HCT116 (cell line): ENCODE measurements at regions not wholly inside any gene's neighbourhood (a gene's known extent, or its start where the extent isn't known, plus 50 kb on each side); places are given as distances from the start of the nearest gene placed in this dataset.

ENCODE experiments used
- ATAC-seq: fragments of 200-7000 bp; cut with Tn5 transposase; 2 replicates; pipeline ENCODE4 v1.9.1; 2020; ENCODE audit warnings: mild to moderate bottlenecking, moderate library complexity
- BruUV-seq: library from RNA; stranded (reverse); fragments of 400-500 nt; replicated peaks from 2 replicates; lab custom pipeline; 2021; lab: Mats Ljungman, UMichigan
- CTCF ChIA-PET: fragments of 300-600 bp; sonication (Branson Sonifier 250); formaldehyde crosslinking; loops from one replicate; lab custom pipeline; 2021; ENCODE audit warnings: antibody characterized with exemption; lab: Charles Lee
- POLR2A ChIA-PET: fragments of 300-600, 350-600 bp; sonication (Branson Sonifier 250); formaldehyde crosslinking; loops from one replicate; lab custom pipeline; 2021; ENCODE audit warnings: antibody characterized with exemption; lab: Charles Lee
- RAD21 ChIA-PET, 2 experiments: fragments of 300-600 bp; sonication (Branson Sonifier 250); formaldehyde crosslinking; loops; one replicate each; lab custom pipeline; 2023; ENCODE audit warnings: low total read pairs in 2 of 2; ENCODE audit not compliant: uncharacterized antibody in 2 of 2, unreplicated experiment in 2 of 2, low non-redundant PET in 1 of 2; lab: Charles Lee
- DNase-seq: peaks from one replicate; pipeline ENCODE4 v3.0.0-alpha.2; 2010; ENCODE audit warnings: low read depth, low spot score
- H2AFZ ChIP-seq: fragments of 200-600 bp; shearing (Covaris generic), sonication (generic); 2 replicates; pipeline ENCODE4 v1.6.1; 2017; ENCODE audit warnings: low read depth, mixed run types, mixed read lengths, antibody characterized with exemption, low read length; ENCODE audit not compliant: poor library complexity, severe bottlenecking
- H3K27ac ChIP-seq: 2 replicates; pipeline ENCODE4 v1.5.1; 2012; ENCODE audit warnings: low read depth, low read length
- H3K27me3 ChIP-seq: fragments of 200-600 bp; sonication (generic); 2 replicates; pipeline ENCODE4 v1.6.1; 2016; ENCODE audit warnings: mixed run types, low read length, mixed read lengths; ENCODE audit not compliant: insufficient read depth
- H3K36me3 ChIP-seq, 2 experiments: fragments of 200-500 bp in 1 of 2; fragments of 200-600 bp in 1 of 2; sonication (Bioruptor generic) in 1 of 2; sonication (generic) in 1 of 2; 2 replicates each; pipeline versions ENCODE4 v1.5.1 to v1.6.1; 2014 to 2016; ENCODE audit warnings: low read length in 2 of 2, inconsistent platforms in 1 of 2, mixed read lengths in 1 of 2, mixed run types in 1 of 2; ENCODE audit not compliant: insufficient read depth in 2 of 2, control insufficient read depth in 1 of 2
- H3K4me1 ChIP-seq, 2 experiments: fragments of 200-600 bp in 1 of 2; sonication (generic) in 1 of 2; 2 replicates each; pipeline versions ENCODE4 v1.5.1 to v1.6.1; 2012 to 2017; ENCODE audit warnings: low read length in 2 of 2, inconsistent platforms in 1 of 2, mild to moderate bottlenecking in 1 of 2, mixed read lengths in 1 of 2, mixed run types in 1 of 2, moderate library complexity in 1 of 2; ENCODE audit not compliant: insufficient read depth in 2 of 2, control insufficient read depth in 1 of 2
- H3K4me2 ChIP-seq: fragments of 200-600 bp; sonication (generic); 2 replicates; pipeline ENCODE4 v1.6.1; 2017; ENCODE audit warnings: mixed run types, low read length, mixed read lengths
- H3K4me3 ChIP-seq, 2 experiments: fragments of 200-600 bp in 1 of 2; sonication (generic) in 1 of 2; replicated peaks in 1 of 2; 2 replicates each; pipeline ENCODE4 v1.5.1; 2011 to 2016; ENCODE audit warnings: low read length in 2 of 2, control low read depth in 1 of 2, low read depth in 1 of 2, mild to moderate bottlenecking in 1 of 2, mixed read lengths in 1 of 2, mixed run types in 1 of 2
- H3K79me2 ChIP-seq: fragments of 200-600 bp; sonication (generic); 2 replicates; pipeline ENCODE4 v1.6.1; 2017; ENCODE audit warnings: mild to moderate bottlenecking, mixed run types, low read length, moderate library complexity, mixed read lengths; ENCODE audit not compliant: insufficient read depth
- H3K9ac ChIP-seq: fragments of 200-600 bp; sonication (generic); 2 replicates; pipeline ENCODE4 v1.6.1; 2016; ENCODE audit warnings: low read length, mixed read lengths
- H3K9me2 ChIP-seq: fragments of 200-600 bp; sonication (generic), shearing (Covaris generic); 2 replicates; pipeline ENCODE4 v1.6.1; 2017; ENCODE audit warnings: mixed run types, mild to moderate bottlenecking, moderate library complexity; ENCODE audit not compliant: insufficient read depth
- H3K9me3 ChIP-seq, 2 experiments: fragments of 200-500 bp in 1 of 2; fragments of 200-600 bp in 1 of 2; sonication (Bioruptor generic) in 1 of 2; sonication (generic) in 1 of 2; 2 replicates each; pipeline ENCODE4 v1.6.1; 2014 to 2017; ENCODE audit warnings: low read length in 2 of 2, mixed read lengths in 2 of 2, inconsistent platforms in 1 of 2, low read depth in 1 of 2, mild to moderate bottlenecking in 1 of 2, mixed run types in 1 of 2, moderate library complexity in 1 of 2; ENCODE audit not compliant: control insufficient read depth in 1 of 2, insufficient read depth in 1 of 2
- H4K20me1 ChIP-seq: fragments of 200-600 bp; sonication (generic), shearing (Covaris generic); 2 replicates; pipeline ENCODE4 v1.6.1; 2017; ENCODE audit warnings: mixed run types, mild to moderate bottlenecking, moderate library complexity; ENCODE audit not compliant: insufficient read depth
- ATF3 ChIP-seq: IDR thresholded peaks from 2 replicates; pipeline ENCODE4 v1.6.1; 2012
- CEBPB ChIP-seq: IDR thresholded peaks from 2 replicates; pipeline ENCODE4 v1.6.1; 2012; ENCODE audit warnings: low read depth
- CTCF ChIP-seq, 3 experiments: fragments of 200-600 bp in 1 of 3; sonication (generic) in 1 of 3; IDR thresholded peaks in 2 of 3; conservative IDR thresholded peaks in 1 of 3; 2 replicates each; pipeline ENCODE4 v1.5.1; 2012 to 2017; ENCODE audit warnings: low read depth in 2 of 3, low read length in 2 of 3, antibody characterized with exemption in 1 of 3, borderline replicate concordance in 1 of 3, control low read depth in 1 of 3, mild to moderate bottlenecking in 1 of 3, mixed read lengths in 1 of 3, mixed run types in 1 of 3, moderate library complexity in 1 of 3; ENCODE audit not compliant: insufficient read depth in 1 of 3
- EGR1 ChIP-seq: IDR thresholded peaks from 2 replicates; pipeline ENCODE4 v1.6.1; 2012; ENCODE audit warnings: low read depth
- ELF1 ChIP-seq: IDR thresholded peaks from 2 replicates; pipeline ENCODE4 v1.6.1; 2012; ENCODE audit warnings: low read depth, borderline replicate concordance
- EZH2 ChIP-seq: fragments of 200-600 bp; sonication (generic); IDR thresholded peaks from 2 replicates; pipeline ENCODE4 v1.6.1; 2017; ENCODE audit warnings: antibody characterized with exemption, mixed run types
- EZH2phosphoT487 ChIP-seq: fragments of 200-600 bp; IDR thresholded peaks from 2 replicates; pipeline ENCODE4 v1.6.1; 2018; ENCODE audit warnings: antibody characterized with exemption, borderline replicate concordance
- JUND ChIP-seq: IDR thresholded peaks from 2 replicates; pipeline ENCODE4 v1.6.1; 2012
- MAX ChIP-seq: IDR thresholded peaks from 2 replicates; pipeline ENCODE4 v1.6.1; 2012
- POLR2AphosphoS5 ChIP-seq: IDR thresholded peaks from 2 replicates; pipeline ENCODE4 v1.6.1; 2011; ENCODE audit warnings: mild to moderate bottlenecking, low read depth, low read length, moderate library complexity
- RAD21 ChIP-seq: IDR thresholded peaks from 2 replicates; pipeline ENCODE4 v1.6.1; 2012; ENCODE audit warnings: low read depth, mild to moderate bottlenecking
- SIN3A ChIP-seq: IDR thresholded peaks from 2 replicates; pipeline ENCODE4 v1.6.1; 2012; ENCODE audit warnings: low read depth
- SP1 ChIP-seq: IDR thresholded peaks from 2 replicates; pipeline ENCODE4 v1.6.1; 2012; ENCODE audit warnings: low read depth
- TCF7L2 ChIP-seq: IDR thresholded peaks from 2 replicates; pipeline ENCODE4 v1.7.0; 2011; ENCODE audit warnings: borderline replicate concordance, inconsistent platforms; ENCODE audit not compliant: insufficient read depth, insufficient read length; ENCODE audit errors: extremely low read depth
- ZBTB33 ChIP-seq: IDR thresholded peaks from 2 replicates; pipeline ENCODE4 v1.6.1; 2011; ENCODE audit warnings: mild to moderate bottlenecking, low read length, moderate library complexity; ENCODE audit not compliant: insufficient replicate concordance; ENCODE audit errors: extremely low read depth
- ZFX ChIP-seq: fragments of 450-650 bp; IDR thresholded peaks from 2 replicates; pipeline ENCODE4 v1.6.1; 2017
- ZNF274 ChIP-seq: fragments of 200-500 bp; sonication (Bioruptor generic); IDR thresholded peaks from 2 replicates; pipeline ENCODE4 v1.6.1; 2014; ENCODE audit warnings: mild to moderate bottlenecking, low read depth, low read length, inconsistent platforms
- intact Hi-C: fragments of 100-400 bp; cut with micrococcal nuclease; formaldehyde crosslinking; loops from 2 replicates; pipeline ENCODE4 v1.10.0; 2022

- Histone ChIP-seq H3K4me2 (no peak overlapping the region), H4K20me1 (no peaks in the 10 kb centered on the region), H3K9ac (no peak overlapping the region), H2AFZ (no peak overlapping the region), H3K9me3 (no peaks in the 10 kb centered on the region; a peak in 1 of 4 replicates), H3K27me3 (no peaks in the 10 kb centered on the region), H3K4me3 (no peak overlapping the region), H3K79me2 (no peaks in the 10 kb centered on the region), H3K4me1 (no peaks in the 10 kb centered on the region), H3K27ac (no peak overlapping the region), H3K9me2 (no peaks in the 10 kb centered on the region), H3K36me3 (no peaks in the 10 kb centered on the region)
- RAD21 ChIA-PET = no interaction called here
- ATAC-seq (no peak), DNase-seq (no peak)
- TF ChIP-seq SIN3A (no peak), EZH2phosphoT487 (no peak)
- BruUV-seq = no TSS peak
- CTCF ChIA-PET = no interaction called here
- intact Hi-C loops = no loop called here
- POLR2A ChIA-PET = no interaction called here
Measured at GRCh38 chr1:79693441-79694114, 687.0 kb upstream of the ADGRL4 start.

- CTCF ChIA-PET = no interaction called here
- intact Hi-C loops = no loop called here
- Histone ChIP-seq H3K4me3 (no peak overlapping the region), H3K27ac (no peak overlapping the region), H3K27me3 (no peaks in the 10 kb centered on the region), H3K36me3 (no peaks in the 10 kb centered on the region), H3K9me2 (no peaks in the 10 kb centered on the region), H3K9ac (no peak overlapping the region), H3K9me3 (no peaks in the 10 kb centered on the region; a peak in 1 of 4 replicates)
- no peak for DNase-seq
- TF ChIP-seq EZH2phosphoT487 = no peak
- TF ChIP-seq JUND = no peak
- TF ChIP-seq ATF3 = no peak
- no peak for TF ChIP-seq MAX
- no peak for TF ChIP-seq ELF1
- no peak for TF ChIP-seq CTCF (IDR thresholded peaks at IDR 0.05 in 2 of 3, conservative IDR thresholded peaks at IDR 0.05 in 1 of 3; ENCODE audit: borderline replicate concordance in 1 of 3, insufficient read depth in 1 of 3, low read depth in 2 of 3, low read length in 2 of 3)
- no peak for TF ChIP-seq EGR1
- no peak for TF ChIP-seq CEBPB
- no peak for TF ChIP-seq SP1
- TF ChIP-seq ZNF274 = no peak
- no peak for TF ChIP-seq RAD21
- no peak for TF ChIP-seq EZH2
- no peak for TF ChIP-seq SIN3A
- no peak for TF ChIP-seq ZFX
- TF ChIP-seq ZBTB33 = no peak
- TF ChIP-seq TCF7L2 = no peak
- TF ChIP-seq POLR2AphosphoS5 = no peak
- TF ChIP-seq, all 23 proteins: peak for 0
- Histone ChIP-seq H4K20me1 (no peaks in the 10 kb centered on the region), H3K4me1 (no peaks in the 10 kb centered on the region), H3K4me2 (no peak overlapping the region), H3K79me2 (no peaks in the 10 kb centered on the region), H2AFZ (no peak overlapping the region)
- no TSS peak for BruUV-seq
- POLR2A ChIA-PET = no interaction called here
- ATAC-seq = no peak
- RAD21 ChIA-PET = no interaction called here
Measured at GRCh38 chr1:79692519-79692918, 686.0 kb upstream of the ADGRL4 start.
